ENCODE measurements at regions not wholly inside any gene's neighbourhood (a gene's known extent, or its start where the extent isn't known, plus 50 kb on each side); places are given as distances from the start of the nearest gene placed in this dataset.

- TF ChIP-seq CTCF (conservative IDR thresholded peaks at IDR 0.05; ENCODE audit: low read length) (no peak), EZH2phosphoT487 (IDR thresholded peaks at IDR 0.05; ENCODE audit: borderline replicate concordance, low read depth, low read length) (no peak)
Measured at GRCh38 chr5:37931541-37931940, 91.7 kb upstream of the GDNF start.

Data from OCI-LY7 (cell line).